ENCODE measurements at regions not wholly inside any gene's neighbourhood (a gene's known extent, or its start where the extent isn't known, plus 50 kb on each side); places are given as distances from the start of the nearest gene placed in this dataset.

- no peak for DNase-seq (ENCODE audit: low spot score in 2 of 2)
- Mint-ChIP-seq H3K9me3 (peaks cover 13% of the 10 kb centered on the region), H3K27me3 (peaks cover 4% of the 10 kb centered on the region), H3K4me1 (peaks cover 5% of the 10 kb centered on the region), H3K27ac (no peak overlapping the region), H3K4me3 (no peak overlapping the region), H3K36me3 (peaks cover 20% of the 10 kb centered on the region)
- no peak for ATAC-seq (ENCODE audit: low read depth)
These were observed 350.0 kb upstream of the POU3F1 start for GRCh38 chr1:38396606-38397005.

- peaks cover 13% of the 10 kb centered on the region for H3K9me3 Mint-ChIP-seq
- no peak overlapping the region for H3K4me3 Mint-ChIP-seq
- peaks cover 4% of the 10 kb centered on the region for H3K27me3 Mint-ChIP-seq
- no peak for DNase-seq (ENCODE audit: low spot score in 2 of 2)
- ATAC-seq (ENCODE audit: low read depth) = no peak
- H3K36me3 Mint-ChIP-seq = peaks cover 20% of the 10 kb centered on the region
- H3K4me1 Mint-ChIP-seq = peaks cover 5% of the 10 kb centered on the region
- no peak overlapping the region for H3K27ac Mint-ChIP-seq
These were observed 347.7 kb upstream of the POU3F1 start for GRCh38 chr1:38394303-38394702.

GRCh38 chr1:38392861-38393260, 346.3 kb upstream of the POU3F1 start:
- Mint-ChIP-seq H3K4me3 (no peak overlapping the region), H3K36me3 (peaks cover 21% of the 10 kb centered on the region), H3K27ac (no peak overlapping the region), H3K4me1 (peaks cover 5% of the 10 kb centered on the region), H3K9me3 (peaks cover 13% of the 10 kb centered on the region), H3K27me3 (peaks cover 4% of the 10 kb centered on the region)
- no peak for DNase-seq (ENCODE audit: low spot score in 2 of 2)
- no peak for ATAC-seq (ENCODE audit: low read depth)

- DNase-seq (ENCODE audit: low spot score in 2 of 2) (no peak), ATAC-seq (ENCODE audit: low read depth) (no peak)
- no peak overlapping the region for H3K4me3 Mint-ChIP-seq
- no peaks in the 10 kb centered on the region for H3K9me3 Mint-ChIP-seq
- peaks cover 2% of the 10 kb centered on the region for H3K27me3 Mint-ChIP-seq
- H3K4me1 Mint-ChIP-seq = peaks cover 2% of the 10 kb centered on the region
- H3K27ac Mint-ChIP-seq = no peak overlapping the region
- no peaks in the 10 kb centered on the region for H3K36me3 Mint-ChIP-seq
These were observed 334.7 kb upstream of the POU3F1 start for GRCh38 chr1:38381256-38381655.

GRCh38 chr1:38376577-38376976, 330.0 kb upstream of the POU3F1 start:
- Mint-ChIP-seq H3K27me3 (peaks cover 2% of the 10 kb centered on the region), H3K4me1 (peaks cover 2% of the 10 kb centered on the region), H3K27ac (no peak overlapping the region), H3K9me3 (peaks cover 5% of the 10 kb centered on the region), H3K4me3 (no peak overlapping the region), H3K36me3 (peaks cover 11% of the 10 kb centered on the region)
- DNase-seq (ENCODE audit: low spot score in 2 of 2) (no peak), ATAC-seq (ENCODE audit: low read depth) (no peak)

- H3K4me1 Mint-ChIP-seq = peaks cover 3% of the 10 kb centered on the region
- H3K27ac Mint-ChIP-seq = no peak overlapping the region
- H3K9me3 Mint-ChIP-seq = peaks cover 5% of the 10 kb centered on the region
- H3K36me3 Mint-ChIP-seq = peaks cover 11% of the 10 kb centered on the region
- peaks cover 2% of the 10 kb centered on the region for H3K27me3 Mint-ChIP-seq
- DNase-seq (ENCODE audit: low spot score in 2 of 2) = no peak
- ATAC-seq (ENCODE audit: low read depth) = no peak
- no peak overlapping the region for H3K4me3 Mint-ChIP-seq
These were observed 328.4 kb upstream of the POU3F1 start for GRCh38 chr1:38375035-38375434.

- H3K36me3 Mint-ChIP-seq = peaks cover 11% of the 10 kb centered on the region
- DNase-seq (ENCODE audit: low spot score in 2 of 2) = no peak
These were observed 324.9 kb upstream of the POU3F1 start for GRCh38 chr1:38371505-38371844.

GRCh38 chr1:38370716-38371504, 324.3 kb upstream of the POU3F1 start:
- no peak for DNase-seq (ENCODE audit: low spot score in 2 of 2)

More at GRCh38 chr1:38371505-38371844, 324.9 kb upstream of the POU3F1 start:
- H3K9me3 Mint-ChIP-seq = peaks cover 5% of the 10 kb centered on the region
- peak; percentile 54 for ATAC-seq (ENCODE audit: low read depth)
- H3K27ac Mint-ChIP-seq = no peak overlapping the region
- peaks cover 3% of the 10 kb centered on the region for H3K4me1 Mint-ChIP-seq
- no peak overlapping the region for H3K4me3 Mint-ChIP-seq
- peaks cover 2% of the 10 kb centered on the region for H3K27me3 Mint-ChIP-seq

GRCh38 chr1:38365242-38365641, 318.6 kb upstream of the POU3F1 start:
- peaks cover 10% of the 10 kb centered on the region for H3K4me1 Mint-ChIP-seq
- H3K27me3 Mint-ChIP-seq = peaks cover 2% of the 10 kb centered on the region
- no peaks in the 10 kb centered on the region for H3K36me3 Mint-ChIP-seq
- H3K4me3 Mint-ChIP-seq = no peak overlapping the region
- DNase-seq (ENCODE audit: low spot score in 2 of 2) (no peak), ATAC-seq (ENCODE audit: low read depth) (no peak)
- no peak overlapping the region for H3K27ac Mint-ChIP-seq
- H3K9me3 Mint-ChIP-seq = no peaks in the 10 kb centered on the region

More at GRCh38 chr1:38370716-38371504, 324.3 kb upstream of the POU3F1 start:
- H3K4me1 Mint-ChIP-seq = peaks cover 3% of the 10 kb centered on the region
- H3K27ac Mint-ChIP-seq = no peak overlapping the region
- peaks cover 11% of the 10 kb centered on the region for H3K36me3 Mint-ChIP-seq
- peaks cover 2% of the 10 kb centered on the region for H3K27me3 Mint-ChIP-seq
- H3K9me3 Mint-ChIP-seq = peaks cover 5% of the 10 kb centered on the region
- peak; percentile 24 for ATAC-seq (ENCODE audit: low read depth)
- no peak overlapping the region for H3K4me3 Mint-ChIP-seq

GRCh38 chr1:38361566-38361965, 315.0 kb upstream of the POU3F1 start:
- Mint-ChIP-seq H3K9me3 (no peaks in the 10 kb centered on the region), H3K27ac (no peak overlapping the region), H3K4me1 (peaks cover 10% of the 10 kb centered on the region), H3K27me3 (peaks cover 2% of the 10 kb centered on the region), H3K4me3 (no peak overlapping the region), H3K36me3 (no peaks in the 10 kb centered on the region)
- ATAC-seq (ENCODE audit: low read depth) = no peak
- no peak for DNase-seq (ENCODE audit: low spot score in 2 of 2)

GRCh38 chr1:38360807-38361206, 314.2 kb upstream of the POU3F1 start:
- DNase-seq (ENCODE audit: low spot score in 2 of 2) (no peak), ATAC-seq (ENCODE audit: low read depth) (no peak)
- H3K4me3 Mint-ChIP-seq = no peak overlapping the region
- no peak overlapping the region for H3K27ac Mint-ChIP-seq
- peaks cover 2% of the 10 kb centered on the region for H3K27me3 Mint-ChIP-seq
- H3K4me1 Mint-ChIP-seq = peaks cover 10% of the 10 kb centered on the region
- H3K36me3 Mint-ChIP-seq = no peaks in the 10 kb centered on the region
- H3K9me3 Mint-ChIP-seq = no peaks in the 10 kb centered on the region

GRCh38 chr1:38353956-38354355, 307.4 kb upstream of the POU3F1 start:
- Mint-ChIP-seq H3K27ac (no peak overlapping the region), H3K27me3 (peaks cover 2% of the 10 kb centered on the region), H3K9me3 (peaks cover 4% of the 10 kb centered on the region), H3K4me3 (no peak overlapping the region), H3K36me3 (peaks cover 4% of the 10 kb centered on the region), H3K4me1 (no peaks in the 10 kb centered on the region)
- ATAC-seq (ENCODE audit: low read depth) = no peak
- DNase-seq (ENCODE audit: low spot score in 2 of 2) = no peak

GRCh38 chr1:38352869-38353268, 306.3 kb upstream of the POU3F1 start:
- H3K4me3 Mint-ChIP-seq = no peak overlapping the region
- H3K9me3 Mint-ChIP-seq = peaks cover 14% of the 10 kb centered on the region
- DNase-seq (ENCODE audit: low spot score in 2 of 2) (no peak), ATAC-seq (ENCODE audit: low read depth) (no peak)
- H3K27ac Mint-ChIP-seq = no peak overlapping the region
- H3K36me3 Mint-ChIP-seq = peaks cover 9% of the 10 kb centered on the region
- no peaks in the 10 kb centered on the region for H3K4me1 Mint-ChIP-seq
- H3K27me3 Mint-ChIP-seq = peaks cover 2% of the 10 kb centered on the region

- Mint-ChIP-seq H3K4me1 (peaks cover 3% of the 10 kb centered on the region), H3K27ac (no peak overlapping the region), H3K9me3 (peaks cover 23% of the 10 kb centered on the region), H3K36me3 (peaks cover 18% of the 10 kb centered on the region), H3K27me3 (peaks cover 4% of the 10 kb centered on the region), H3K4me3 (no peak overlapping the region)
- ATAC-seq (ENCODE audit: low read depth) (no peak), DNase-seq (ENCODE audit: low spot score in 2 of 2) (no peak)
These were observed 301.0 kb upstream of the POU3F1 start for GRCh38 chr1:38347446-38348175.

Measured in memory B cell (primary cell).